ENCODE measurements at regions not wholly inside any gene's neighbourhood (a gene's known extent, or its start where the extent isn't known, plus 50 kb on each side); places are given as distances from the start of the nearest gene placed in this dataset.

DNA sequence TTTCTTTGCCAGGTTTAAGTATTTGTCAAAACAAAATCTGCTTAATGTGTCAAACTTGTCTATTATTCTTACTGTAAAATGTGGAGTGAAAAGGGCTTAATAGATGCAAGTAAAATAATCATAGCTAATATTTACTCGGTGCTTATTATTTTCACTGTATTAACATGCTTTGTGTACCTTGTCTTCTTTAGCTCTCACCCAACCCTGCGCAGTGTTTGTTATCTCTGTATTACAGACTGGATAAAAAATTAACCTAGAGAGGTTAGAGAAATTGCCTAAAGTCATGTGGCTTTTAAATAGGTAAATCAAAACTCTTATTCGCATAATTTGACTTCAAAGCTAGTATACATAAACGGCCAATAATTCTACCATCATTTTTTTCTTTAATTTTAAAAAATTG, 1864.8 kb downstream of the MAT2B start:
- TF ChIP-seq, protein P1, sequence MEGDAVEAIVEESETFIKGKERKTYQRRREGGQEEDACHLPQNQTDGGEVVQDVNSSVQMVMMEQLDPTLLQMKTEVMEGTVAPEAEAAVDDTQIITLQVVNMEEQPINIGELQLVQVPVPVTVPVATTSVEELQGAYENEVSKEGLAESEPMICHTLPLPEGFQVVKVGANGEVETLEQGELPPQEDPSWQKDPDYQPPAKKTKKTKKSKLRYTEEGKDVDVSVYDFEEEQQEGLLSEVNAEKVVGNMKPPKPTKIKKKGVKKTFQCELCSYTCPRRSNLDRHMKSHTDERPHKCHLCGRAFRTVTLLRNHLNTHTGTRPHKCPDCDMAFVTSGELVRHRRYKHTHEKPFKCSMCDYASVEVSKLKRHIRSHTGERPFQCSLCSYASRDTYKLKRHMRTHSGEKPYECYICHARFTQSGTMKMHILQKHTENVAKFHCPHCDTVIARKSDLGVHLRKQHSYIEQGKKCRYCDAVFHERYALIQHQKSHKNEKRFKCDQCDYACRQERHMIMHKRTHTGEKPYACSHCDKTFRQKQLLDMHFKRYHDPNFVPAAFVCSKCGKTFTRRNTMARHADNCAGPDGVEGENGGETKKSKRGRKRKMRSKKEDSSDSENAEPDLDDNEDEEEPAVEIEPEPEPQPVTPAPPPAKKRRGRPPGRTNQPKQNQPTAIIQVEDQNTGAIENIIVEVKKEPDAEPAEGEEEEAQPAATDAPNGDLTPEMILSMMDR (IDR thresholded peaks at IDR 0.05; ENCODE audit: poor library complexity) = no peak
- TF ChIP-seq EZH2phosphoT487 (IDR thresholded peaks at IDR 0.05; ENCODE audit: low read depth, severe bottlenecking, unreplicated experiment) = no peak

Measured in hepatocyte (in vitro differentiated cells).